Cerebellar cortex (tissue), 1 donor: ENCODE measurements at regions not wholly inside any gene's neighbourhood (a gene's known extent, or its start where the extent isn't known, plus 50 kb on each side); places are given as distances from the start of the nearest gene placed in this dataset.
A peak's percentile ranks its signal among the peaks of the same experiment; 100 is the strongest.

Experiments used
- DNase-seq: peaks from one replicate; pipeline ENCODE4 v3.0.0-alpha.2; 2015; ENCODE audit warnings: low spot score

GRCh38 chr16:54568906-54569807, 282.6 kb upstream of the IRX3 start:
- peak; percentile 1 for DNase-seq

GRCh38 chr16:54564841-54565240, 278.3 kb upstream of the IRX3 start:
- DNase-seq = no peak

GRCh38 chr16:54554581-54554980, 268.0 kb upstream of the IRX3 start:
- DNase-seq = no peak

GRCh38 chr16:54548281-54548680, 261.7 kb upstream of the IRX3 start:
- DNase-seq = no peak

GRCh38 chr16:54547052-54547451, 260.5 kb upstream of the IRX3 start:
- DNase-seq = no peak

GRCh38 chr16:54546521-54546920, 259.9 kb upstream of the IRX3 start:
- DNase-seq = peak; percentile 11

GRCh38 chr16:54545854-54546511, 259.4 kb upstream of the IRX3 start:
- no peak for DNase-seq

- no peak for DNase-seq
Measured at GRCh38 chr16:54544553-54545180, 258.1 kb upstream of the IRX3 start.

- no peak for DNase-seq
Measured at GRCh38 chr16:54542805-54543505, 256.4 kb upstream of the IRX3 start.

GRCh38 chr16:54540525-54541180, 254.1 kb upstream of the IRX3 start:
- no peak for DNase-seq

- DNase-seq = no peak
Measured at GRCh38 chr16:54538276-54538675, 251.7 kb upstream of the IRX3 start.

- no peak for DNase-seq
Measured at GRCh38 chr16:54533856-54534490, 247.4 kb upstream of the IRX3 start.

GRCh38 chr16:54526916-54527315, 240.3 kb upstream of the IRX3 start:
- DNase-seq = no peak

- no peak for DNase-seq
Measured at GRCh38 chr16:54526087-54526486, 239.5 kb upstream of the IRX3 start.

- no peak for DNase-seq
Measured at GRCh38 chr16:54525104-54525503, 238.5 kb upstream of the IRX3 start.

GRCh38 chr16:54522584-54522983, 236.0 kb upstream of the IRX3 start:
- DNase-seq = no peak

- no peak for DNase-seq
Measured at GRCh38 chr16:54521327-54521726, 234.7 kb upstream of the IRX3 start.

GRCh38 chr16:54519161-54519695, 232.6 kb upstream of the IRX3 start:
- no peak for DNase-seq

- DNase-seq = no peak
Measured at GRCh38 chr16:54517181-54517580, 230.6 kb upstream of the IRX3 start.

- DNase-seq = no peak
Measured at GRCh38 chr16:54512467-54512995, 225.9 kb upstream of the IRX3 start.
